IMR-90 (cell line): ENCODE measurements at regions not wholly inside any gene's neighbourhood (a gene's known extent, or its start where the extent isn't known, plus 50 kb on each side); places are given as distances from the start of the nearest gene placed in this dataset.
A peak's percentile ranks its signal among the peaks of the same experiment; 100 is the strongest.

Source experiments
- ATAC-seq: fragments of 200-7000 bp; cut with Tn5 transposase; 2 replicates; pipeline ENCODE4 v1.9.1; 2020; ENCODE audit warnings: low read depth, mild to moderate bottlenecking, moderate library complexity
- BruUV-seq: library from RNA; stranded (reverse); fragments of 400-500 nt; replicated peaks from 2 replicates; lab custom pipeline; 2021; lab: Mats Ljungman, UMichigan
- CTCF ChIA-PET: fragments of 300-600 bp; formaldehyde crosslinking; extraction: SDS; loops from one replicate; lab custom pipeline; 2021; ENCODE audit warnings: antibody characterized with exemption; lab: Yijun Ruan, JAX
- POLR2A ChIA-PET: fragments of 300-600 bp; sonication (Branson Sonifier 250); formaldehyde crosslinking; loops from one replicate; lab custom pipeline; 2022; ENCODE audit warnings: antibody characterized with exemption; ENCODE audit not compliant: unreplicated experiment; lab: Charles Lee
- DNase-seq: peaks from one replicate; pipeline ENCODE4 v3.0.0; 2013
- H2AFZ ChIP-seq: replicated peaks from 2 replicates; pipeline ENCODE3; 2013; ENCODE audit warnings: low read length, mild to moderate bottlenecking; ENCODE audit not compliant: poor library complexity
- H2AK5ac ChIP-seq: 2 replicates; pipeline ENCODE4 v1.6.1; 2013; ENCODE audit warnings: low read depth, low read length, inconsistent platforms
- H2AK9ac ChIP-seq: replicated peaks from 2 replicates; pipeline ENCODE3; 2013; ENCODE audit warnings: mild to moderate bottlenecking, low read depth, low read length, moderate library complexity; ENCODE audit not compliant: poor library complexity
- H2BK120ac ChIP-seq: 2 replicates; pipeline ENCODE4 v1.6.1; 2013; ENCODE audit warnings: low read depth, low read length, inconsistent platforms
- H2BK15ac ChIP-seq: 3 replicates; pipeline ENCODE4 v1.6.1; 2013; ENCODE audit warnings: low read depth, low read length, inconsistent platforms
- H2BK20ac ChIP-seq: 2 replicates; pipeline ENCODE4 v1.6.1; 2013; ENCODE audit warnings: low read depth, mild to moderate bottlenecking, inconsistent platforms, low read length, moderate library complexity
- H2BK5ac ChIP-seq: 2 replicates; pipeline ENCODE4 v1.6.1; 2013; ENCODE audit warnings: mild to moderate bottlenecking, low read depth, low read length, inconsistent platforms; ENCODE audit not compliant: poor library complexity, severe bottlenecking
- H3K14ac ChIP-seq: replicated peaks from 2 replicates; pipeline ENCODE4 v1.6.1; 2013; ENCODE audit warnings: low read depth, low read length, inconsistent platforms
- H3K18ac ChIP-seq: 2 replicates; pipeline ENCODE4 v1.6.1; 2013; ENCODE audit warnings: low read depth, low read length, control low read depth
- H3K23ac ChIP-seq: 2 replicates; pipeline ENCODE4 v1.6.1; 2013; ENCODE audit warnings: low read depth, low read length, inconsistent platforms
- H3K27ac ChIP-seq: 2 replicates; pipeline ENCODE4 v1.5.1; 2013; ENCODE audit warnings: mild to moderate bottlenecking, control low read depth, low read length; ENCODE audit not compliant: insufficient read depth
- H3K27me3 ChIP-seq: 2 replicates; pipeline ENCODE4 v1.6.1; 2013; ENCODE audit warnings: low read length; ENCODE audit not compliant: control insufficient read depth, insufficient read depth
- H3K36me3 ChIP-seq: 2 replicates; pipeline ENCODE4 v1.6.1; 2013; ENCODE audit warnings: low read length, mixed read lengths; ENCODE audit not compliant: control insufficient read depth, insufficient read depth
- H3K4ac ChIP-seq: 2 replicates; pipeline ENCODE4 v1.6.1; 2013; ENCODE audit warnings: low read depth, low read length, inconsistent platforms
- H3K4me1 ChIP-seq: 2 replicates; pipeline ENCODE4 v1.6.1; 2013; ENCODE audit warnings: low read length, mixed read lengths; ENCODE audit not compliant: control insufficient read depth, insufficient read depth
- H3K4me2 ChIP-seq: 2 replicates; pipeline ENCODE4 v1.6.1; 2013; ENCODE audit warnings: low read depth, mild to moderate bottlenecking, control low read depth, low read length, moderate library complexity
- H3K4me3 ChIP-seq: 2 replicates; pipeline ENCODE4 v1.5.1; 2013; ENCODE audit warnings: low read depth, mild to moderate bottlenecking, control low read depth, low read length, moderate library complexity; ENCODE audit not compliant: insufficient read depth
- H3K56ac ChIP-seq: 2 replicates; pipeline ENCODE4 v1.6.1; 2013; ENCODE audit warnings: low read length, inconsistent platforms; ENCODE audit not compliant: insufficient read depth; ENCODE audit errors: extremely low read depth
- H3K79me1 ChIP-seq, 2 experiments: 2 replicates each; pipeline ENCODE4 v1.6.1; 2013; ENCODE audit warnings: low read length in 2 of 2, inconsistent platforms in 1 of 2, low read depth in 1 of 2
- H3K9ac ChIP-seq: 2 replicates; pipeline ENCODE4 v1.6.1; 2013; ENCODE audit warnings: low read depth, low read length, control low read depth
- H3K9me1 ChIP-seq: 2 replicates; pipeline ENCODE4 v1.6.1; 2013; ENCODE audit warnings: low read length, inconsistent platforms; ENCODE audit not compliant: insufficient read depth
- H3K9me3 ChIP-seq: 2 replicates; pipeline ENCODE4 v1.6.1; 2013; ENCODE audit warnings: low read length; ENCODE audit not compliant: control insufficient read depth, insufficient read depth
- H4K20me1 ChIP-seq: 2 replicates; pipeline ENCODE4 v1.6.1; 2013; ENCODE audit warnings: low read length, inconsistent platforms; ENCODE audit not compliant: insufficient read depth
- H4K5ac ChIP-seq: 2 replicates; pipeline ENCODE4 v1.6.1; 2013; ENCODE audit warnings: mild to moderate bottlenecking, low read depth, low read length, control low read depth
- H4K8ac ChIP-seq, 2 experiments: 2 replicates each; pipeline ENCODE4 v1.6.1; 2013; ENCODE audit warnings: low read depth in 2 of 2, low read length in 2 of 2, control low read depth in 1 of 2, inconsistent platforms in 1 of 2
- H4K91ac ChIP-seq: 2 replicates; pipeline ENCODE4 v1.6.1; 2013; ENCODE audit warnings: low read depth, low read length, inconsistent platforms; ENCODE audit not compliant: insufficient read depth
- BHLHE40 ChIP-seq: fragments of 150-350 bp; IDR thresholded peaks from 2 replicates; pipeline ENCODE4 v1.6.1; 2016; ENCODE audit warnings: mild to moderate bottlenecking, low read depth, low read length
- CEBPB ChIP-seq: IDR thresholded peaks from 2 replicates; pipeline ENCODE4 v1.6.1; 2012; ENCODE audit warnings: low read depth, low read length, improper control_type of control experiment
- CHD1 ChIP-seq: IDR thresholded peaks from 2 replicates; pipeline ENCODE4 v1.6.1; 2012; ENCODE audit warnings: low read depth, low read length, improper control_type of control experiment
- CTCF ChIP-seq: conservative IDR thresholded peaks from 2 replicates; pipeline ENCODE4 v1.5.1; 2012; ENCODE audit warnings: mild to moderate bottlenecking, low read depth, low read length, improper control_type of control experiment
- ELK1 ChIP-seq: fragments of 150-350 bp; IDR thresholded peaks from 2 replicates; pipeline ENCODE4 v1.6.1; 2016; ENCODE audit warnings: low read depth, mild to moderate bottlenecking, low read length, moderate library complexity, borderline replicate concordance
- FOS ChIP-seq: fragments of 150-350 bp; IDR thresholded peaks from 2 replicates; pipeline ENCODE4 v1.6.1; 2016; ENCODE audit warnings: low read depth, low read length
- MAFK ChIP-seq: IDR thresholded peaks from 2 replicates; pipeline ENCODE4 v1.6.1; 2012; ENCODE audit warnings: low read depth, low read length, improper control_type of control experiment
- MAZ ChIP-seq: IDR thresholded peaks from 2 replicates; pipeline ENCODE4 v1.6.1; 2012; ENCODE audit warnings: low read depth, mild to moderate bottlenecking, low read length, improper control_type of control experiment, moderate library complexity, borderline replicate concordance
- MXI1 ChIP-seq: IDR thresholded peaks from 2 replicates; pipeline ENCODE4 v1.6.1; 2012; ENCODE audit warnings: low read depth, mild to moderate bottlenecking, low read length, moderate library complexity, borderline replicate concordance
- NFE2L2 ChIP-seq: fragments of 150-350 bp; IDR thresholded peaks from 2 replicates; pipeline ENCODE4 v1.6.1; 2016; ENCODE audit warnings: low read depth, mild to moderate bottlenecking, low read length
- POLR2A ChIP-seq: IDR thresholded peaks from 2 replicates; pipeline ENCODE4 v1.6.1; 2012; ENCODE audit warnings: mild to moderate bottlenecking, low read depth, low read length
- RAD21 ChIP-seq: IDR thresholded peaks from 2 replicates; pipeline ENCODE4 v1.6.1; 2012; ENCODE audit warnings: low read length, improper control_type of control experiment
- RCOR1 ChIP-seq: IDR thresholded peaks from 2 replicates; pipeline ENCODE4 v1.6.1; 2012; ENCODE audit warnings: mild to moderate bottlenecking, low read length, improper control_type of control experiment; ENCODE audit not compliant: insufficient replicate concordance
- RFX5 ChIP-seq: IDR thresholded peaks from 2 replicates; pipeline ENCODE4 v1.8.0; 2012; ENCODE audit warnings: low read depth, mild to moderate bottlenecking, low read length, moderate library complexity
- WGBS, 2 experiments: methylation state at CpG; one replicate each; pipeline versions ENCODE4 v1.1.5 to v1.1.7; 2013; ENCODE audit warnings: missing lambda C conversion rate in 2 of 2; ENCODE audit not compliant: insufficient read length in 1 of 2; ENCODE audit errors: extremely low coverage in 2 of 2; 5-methylcytosine and 5-hydroxymethylcytosine counted together
- dilution Hi-C: fragments of 300-500 bp; cut with HindIII; formaldehyde crosslinking; loops from one replicate; pipeline ENCODE4 v1.14.3; 2018; ENCODE audit warnings: low sequenced_read_pairs; ENCODE audit not compliant: unreplicated experiment
- in situ Hi-C: fragments of 300-500 bp; cut with MboI; formaldehyde crosslinking; loops from 3 replicates; pipeline ENCODE4 v1.14.3; 2019; ENCODE audit warnings: low sequenced_read_pairs, inconsistent platforms, mixed read lengths
- intact Hi-C: fragments of 100-400 bp; cut with micrococcal nuclease; formaldehyde crosslinking; loops from 2 replicates; pipeline ENCODE4 v1.10.0; 2022

GRCh38 chr17:72413077-72414031 lies 292.5 kb downstream of the SOX9 start:
- H3K4ac ChIP-seq: no peak overlapping the region
- peaks cover 7% of the 10 kb centered on the region for H3K9me3 ChIP-seq
- no peak overlapping the region for H2BK120ac ChIP-seq
- no peak overlapping the region for H3K9ac ChIP-seq
- H3K56ac ChIP-seq: no peak overlapping the region
- intact Hi-C loops: no loop called here
- no peak overlapping the region for H3K18ac ChIP-seq
- ChIA-PET POLR2A (no interaction called here), CTCF (no interaction called here)
- no peak overlapping the region; a peak in 1 of 4 replicates for H4K8ac ChIP-seq
- H3K14ac ChIP-seq: no peak overlapping the region
- H2AK5ac ChIP-seq: 0 out of 2 replicates have a peak overlapping the region, but pooled peaks have one; percentile 9
- dilution Hi-C loops: no loop called here
- peaks cover 3% of the 10 kb centered on the region; the same call in 1 of the 2 replicates for H3K4me1 ChIP-seq
- DNase-seq (no peak), ATAC-seq (no peak)
- H4K5ac ChIP-seq: no peak overlapping the region
- no peaks in the 10 kb centered on the region for H3K27me3 ChIP-seq
- H2BK20ac ChIP-seq: no peak overlapping the region
- H3K4me2 ChIP-seq: no peak overlapping the region
- H3K23ac ChIP-seq: no peak overlapping the region
- no peak overlapping the region for H2AFZ ChIP-seq
- H4K20me1 ChIP-seq: no peaks in the 10 kb centered on the region
- H4K91ac ChIP-seq: no peak overlapping the region
- H2BK15ac ChIP-seq: no peak overlapping the region; the same call in 2 of the 3 replicates
- TF ChIP-seq RFX5 (no peak), CTCF (no peak), MXI1 (no peak), BHLHE40 (no peak), NFE2L2 (no peak), ELK1 (no peak), MAFK (no peak), POLR2A (no peak), FOS (no peak), CHD1 (no peak), MAZ (no peak), CEBPB (no peak), RCOR1 (no peak), RAD21 (no peak)
- in situ Hi-C loops: no loop called here
- H2AK9ac ChIP-seq: no peak overlapping the region
- peaks cover 8 to 39% of the 10 kb centered on the region in 2 experiments; a peak in 3 of 4 replicates for H3K79me1 ChIP-seq
- no peak overlapping the region for H3K27ac ChIP-seq
- no peak overlapping the region for H3K4me3 ChIP-seq
- no TSS peak for BruUV-seq
- H2BK5ac ChIP-seq: no peak overlapping the region
- no peaks in the 10 kb centered on the region for H3K36me3 ChIP-seq
- peaks cover 12% of the 10 kb centered on the region; the same call in 1 of the 2 replicates for H3K9me1 ChIP-seq
- WGBS, 2 experiments: 100% methylated on average over 7 of the region's 23 CpGs; no CpG with 5 or more reads in 1 of the 2 experiments
